Neural cell (in vitro differentiated cells): ENCODE measurements at regions not wholly inside any gene's neighbourhood (a gene's known extent, or its start where the extent isn't known, plus 50 kb on each side); places are given as distances from the start of the nearest gene placed in this dataset.

Experiments used
- H2AFZ ChIP-seq: fragments of 200-600, 300-800 bp; sonication (generic), shearing (Covaris generic); 2 replicates; pipeline ENCODE4 v1.6.0; 2014; ENCODE audit warnings: low read depth, mild to moderate bottlenecking, antibody characterized with exemption, low read length, moderate library complexity
- H3F3A ChIP-seq: fragments of 200-600 bp; shearing (Covaris generic); 2 replicates; pipeline ENCODE4 v1.6.1; 2016; ENCODE audit warnings: mild to moderate bottlenecking, moderate library complexity, mixed read lengths, antibody characterized with exemption, low read length; ENCODE audit not compliant: insufficient read depth, poor library complexity, severe bottlenecking
- H3K27ac ChIP-seq: fragments of 200-600, 300-800 bp; sonication (generic), shearing (Covaris generic); 2 replicates; pipeline ENCODE4 v1.5.1; 2014; ENCODE audit warnings: mild to moderate bottlenecking, low read length, moderate library complexity
- H3K27me3 ChIP-seq: fragments of 300-800, 200-600 bp; sonication (generic), shearing (Covaris generic); 2 replicates; pipeline ENCODE4 v1.6.0; 2014; ENCODE audit warnings: mild to moderate bottlenecking, low read depth, low read length, moderate library complexity; ENCODE audit not compliant: insufficient read depth
- H3K36me3 ChIP-seq: fragments of 300-800, 200-600 bp; sonication (generic), shearing (Covaris generic); 2 replicates; pipeline ENCODE4 v1.5.1; 2014; ENCODE audit warnings: mild to moderate bottlenecking, antibody characterized with exemption, low read length, moderate library complexity; ENCODE audit not compliant: insufficient read depth
- H3K4me2 ChIP-seq: fragments of 300-800, 200-600 bp; sonication (generic), shearing (Covaris generic); 2 replicates; pipeline ENCODE4 v1.6.0; 2014; ENCODE audit warnings: mild to moderate bottlenecking, low read length
- H3K4me3 ChIP-seq: fragments of 300-800, 200-600 bp; sonication (generic), shearing (Covaris generic); 2 replicates; pipeline ENCODE4 v1.5.1; 2014; ENCODE audit warnings: mild to moderate bottlenecking, low read length, moderate library complexity
- H3K79me2 ChIP-seq: fragments of 200-600 bp; shearing (Covaris generic); replicated peaks from 2 replicates; pipeline ENCODE4 v1.6.0; 2014; ENCODE audit warnings: mild to moderate bottlenecking, low read length, moderate library complexity; ENCODE audit not compliant: insufficient read depth
- H3K9ac ChIP-seq: fragments of 300-800, 200-600 bp; sonication (generic), shearing (Covaris generic); 2 replicates; pipeline ENCODE4 v1.6.1; 2016; ENCODE audit warnings: mild to moderate bottlenecking, low read length, mixed read lengths
- H3K9me2 ChIP-seq: fragments of 200-600 bp; shearing (Covaris generic); 2 replicates; pipeline ENCODE4 v1.6.1; 2016; ENCODE audit warnings: mild to moderate bottlenecking, low read length, mixed read lengths; ENCODE audit not compliant: insufficient read depth
- H3K9me3 ChIP-seq: fragments of 200-600, 300-800 bp; sonication (generic), shearing (Covaris generic); 2 replicates; pipeline ENCODE4 v1.6.1; 2016; ENCODE audit warnings: mild to moderate bottlenecking, mixed run types, low read length, moderate library complexity, mixed read lengths
- H4K20me1 ChIP-seq: fragments of 200-600 bp; shearing (Covaris generic); 2 replicates; pipeline ENCODE4 v1.6.1; 2016; ENCODE audit warnings: mild to moderate bottlenecking, mixed run types; ENCODE audit not compliant: insufficient read depth
- EP300 ChIP-seq: fragments of 450-650 bp; conservative IDR thresholded peaks from 2 replicates; pipeline ENCODE4 v1.6.1; 2014; ENCODE audit warnings: antibody characterized with exemption, mild to moderate bottlenecking, moderate library complexity; ENCODE audit not compliant: poor library complexity, severe bottlenecking
- EZH2 ChIP-seq: fragments of 200-600, 300-800 bp; shearing (Covaris generic), sonication (generic); IDR thresholded peaks from 2 replicates; pipeline ENCODE4 v1.6.1; 2014; ENCODE audit warnings: antibody characterized with exemption, low read length, borderline replicate concordance, mild to moderate bottlenecking; ENCODE audit not compliant: insufficient read depth, poor library complexity, severe bottlenecking
- MXI1 ChIP-seq: fragments of 450-650 bp; conservative IDR thresholded peaks from 2 replicates; pipeline ENCODE4 v1.6.1; 2014; ENCODE audit warnings: antibody characterized with exemption, mild to moderate bottlenecking; ENCODE audit not compliant: poor library complexity, severe bottlenecking
- POLR2AphosphoS5 ChIP-seq: IDR thresholded peaks from 2 replicates; pipeline ENCODE4 v1.6.1; 2012
- RAD21 ChIP-seq: fragments of 450-650 bp; conservative IDR thresholded peaks from 2 replicates; pipeline ENCODE4 v1.6.1; 2014; ENCODE audit warnings: antibody characterized with exemption, mild to moderate bottlenecking, moderate library complexity
- SMC3 ChIP-seq: fragments of 450-650 bp; conservative IDR thresholded peaks from 2 replicates; pipeline ENCODE4 v1.6.1; 2014; ENCODE audit warnings: antibody characterized with exemption, mild to moderate bottlenecking, moderate library complexity; ENCODE audit not compliant: poor library complexity
- TAF1 ChIP-seq: IDR thresholded peaks from 2 replicates; pipeline ENCODE4 v1.6.1; 2012; ENCODE audit warnings: low read depth
- TF ChIP-seq, protein P1 (sequence below): fragments of 450-650 bp; IDR thresholded peaks from 2 replicates; pipeline ENCODE4 v1.5.1; 2014; ENCODE audit warnings: antibody characterized with exemption, mild to moderate bottlenecking, moderate library complexity; ENCODE audit not compliant: poor library complexity, severe bottlenecking
- TF ChIP-seq, protein P2 (sequence below): IDR thresholded peaks from 2 replicates; pipeline ENCODE4 v1.6.1; 2012; ENCODE audit warnings: borderline replicate concordance

DNA sequence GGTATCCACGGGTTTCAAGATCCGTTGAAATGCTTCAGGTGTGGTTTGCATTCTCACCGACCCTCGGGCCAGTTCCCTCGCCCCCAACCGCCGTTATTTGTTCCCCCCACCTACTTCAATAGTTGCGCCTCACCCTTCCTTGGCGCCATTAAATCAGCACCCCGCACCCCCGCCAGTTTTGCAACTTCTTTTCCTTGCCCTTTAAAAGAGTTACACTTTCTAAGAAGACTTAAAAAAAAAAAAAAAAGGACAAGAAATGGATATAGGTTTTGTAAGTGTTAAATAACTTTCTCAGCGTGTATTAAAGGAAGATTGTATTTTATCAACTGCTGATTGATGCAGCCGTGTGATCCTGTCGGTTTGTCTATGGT is 87.2 kb downstream of the NR2F2 start:
- no peaks in the 10 kb centered on the region for H3K79me2 ChIP-seq
- H3K9me3 ChIP-seq: no peaks in the 10 kb centered on the region
- H4K20me1 ChIP-seq: no peaks in the 10 kb centered on the region
- no peak overlapping the region for H3K4me2 ChIP-seq
- no peaks in the 10 kb centered on the region for H3K36me3 ChIP-seq
- H3K27ac ChIP-seq: no peak overlapping the region
- no peak overlapping the region for H2AFZ ChIP-seq
- H3K27me3 ChIP-seq: peaks cover 100% of the 10 kb centered on the region
- H3F3A ChIP-seq: no peaks in the 10 kb centered on the region
- no peaks in the 10 kb centered on the region for H3K9me2 ChIP-seq
- no peak overlapping the region for H3K4me3 ChIP-seq
- no peak overlapping the region for H3K9ac ChIP-seq
- TF ChIP-seq MXI1 (no peak), POLR2AphosphoS5 (no peak), EP300 (no peak), TAF1 (no peak), SMC3 (no peak), RAD21 (no peak), EZH2 (no peak)
- TF ChIP-seq, protein P1, sequence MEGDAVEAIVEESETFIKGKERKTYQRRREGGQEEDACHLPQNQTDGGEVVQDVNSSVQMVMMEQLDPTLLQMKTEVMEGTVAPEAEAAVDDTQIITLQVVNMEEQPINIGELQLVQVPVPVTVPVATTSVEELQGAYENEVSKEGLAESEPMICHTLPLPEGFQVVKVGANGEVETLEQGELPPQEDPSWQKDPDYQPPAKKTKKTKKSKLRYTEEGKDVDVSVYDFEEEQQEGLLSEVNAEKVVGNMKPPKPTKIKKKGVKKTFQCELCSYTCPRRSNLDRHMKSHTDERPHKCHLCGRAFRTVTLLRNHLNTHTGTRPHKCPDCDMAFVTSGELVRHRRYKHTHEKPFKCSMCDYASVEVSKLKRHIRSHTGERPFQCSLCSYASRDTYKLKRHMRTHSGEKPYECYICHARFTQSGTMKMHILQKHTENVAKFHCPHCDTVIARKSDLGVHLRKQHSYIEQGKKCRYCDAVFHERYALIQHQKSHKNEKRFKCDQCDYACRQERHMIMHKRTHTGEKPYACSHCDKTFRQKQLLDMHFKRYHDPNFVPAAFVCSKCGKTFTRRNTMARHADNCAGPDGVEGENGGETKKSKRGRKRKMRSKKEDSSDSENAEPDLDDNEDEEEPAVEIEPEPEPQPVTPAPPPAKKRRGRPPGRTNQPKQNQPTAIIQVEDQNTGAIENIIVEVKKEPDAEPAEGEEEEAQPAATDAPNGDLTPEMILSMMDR: no peak
- TF ChIP-seq, protein P2, sequence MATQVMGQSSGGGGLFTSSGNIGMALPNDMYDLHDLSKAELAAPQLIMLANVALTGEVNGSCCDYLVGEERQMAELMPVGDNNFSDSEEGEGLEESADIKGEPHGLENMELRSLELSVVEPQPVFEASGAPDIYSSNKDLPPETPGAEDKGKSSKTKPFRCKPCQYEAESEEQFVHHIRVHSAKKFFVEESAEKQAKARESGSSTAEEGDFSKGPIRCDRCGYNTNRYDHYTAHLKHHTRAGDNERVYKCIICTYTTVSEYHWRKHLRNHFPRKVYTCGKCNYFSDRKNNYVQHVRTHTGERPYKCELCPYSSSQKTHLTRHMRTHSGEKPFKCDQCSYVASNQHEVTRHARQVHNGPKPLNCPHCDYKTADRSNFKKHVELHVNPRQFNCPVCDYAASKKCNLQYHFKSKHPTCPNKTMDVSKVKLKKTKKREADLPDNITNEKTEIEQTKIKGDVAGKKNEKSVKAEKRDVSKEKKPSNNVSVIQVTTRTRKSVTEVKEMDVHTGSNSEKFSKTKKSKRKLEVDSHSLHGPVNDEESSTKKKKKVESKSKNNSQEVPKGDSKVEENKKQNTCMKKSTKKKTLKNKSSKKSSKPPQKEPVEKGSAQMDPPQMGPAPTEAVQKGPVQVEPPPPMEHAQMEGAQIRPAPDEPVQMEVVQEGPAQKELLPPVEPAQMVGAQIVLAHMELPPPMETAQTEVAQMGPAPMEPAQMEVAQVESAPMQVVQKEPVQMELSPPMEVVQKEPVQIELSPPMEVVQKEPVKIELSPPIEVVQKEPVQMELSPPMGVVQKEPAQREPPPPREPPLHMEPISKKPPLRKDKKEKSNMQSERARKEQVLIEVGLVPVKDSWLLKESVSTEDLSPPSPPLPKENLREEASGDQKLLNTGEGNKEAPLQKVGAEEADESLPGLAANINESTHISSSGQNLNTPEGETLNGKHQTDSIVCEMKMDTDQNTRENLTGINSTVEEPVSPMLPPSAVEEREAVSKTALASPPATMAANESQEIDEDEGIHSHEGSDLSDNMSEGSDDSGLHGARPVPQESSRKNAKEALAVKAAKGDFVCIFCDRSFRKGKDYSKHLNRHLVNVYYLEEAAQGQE: no peak

DNA sequence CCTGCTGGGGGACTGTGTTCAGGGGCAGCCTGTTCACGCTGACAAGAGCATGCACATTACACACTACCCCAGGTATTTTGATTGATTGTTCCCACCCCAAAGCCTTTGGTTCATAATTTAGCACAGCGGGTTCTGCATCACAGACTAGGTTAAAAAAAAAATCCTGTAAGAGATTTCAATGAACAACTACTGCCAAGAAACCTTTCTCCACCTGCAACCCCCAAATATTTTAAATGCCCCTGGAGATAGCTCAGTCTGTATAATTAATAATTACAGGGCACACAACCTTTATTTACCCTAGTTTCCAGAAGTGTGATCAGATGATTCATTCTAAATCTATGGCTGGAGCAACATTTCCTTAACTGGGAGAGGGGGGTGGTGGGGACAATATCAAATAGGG is 87.6 kb downstream of the NR2F2 start:
- Histone ChIP-seq H3K4me2 (no peak overlapping the region), H2AFZ (no peak overlapping the region), H3F3A (no peaks in the 10 kb centered on the region), H3K9me2 (no peaks in the 10 kb centered on the region), H3K9me3 (no peaks in the 10 kb centered on the region), H3K36me3 (no peaks in the 10 kb centered on the region), H4K20me1 (no peaks in the 10 kb centered on the region), H3K79me2 (no peaks in the 10 kb centered on the region), H3K4me3 (no peak overlapping the region), H3K27ac (no peak overlapping the region), H3K9ac (no peak overlapping the region), H3K27me3 (peaks cover 100% of the 10 kb centered on the region)
- no peak for TF ChIP-seq POLR2AphosphoS5
- TF ChIP-seq TAF1: no peak
- TF ChIP-seq, protein P2: no peak
- TF ChIP-seq MXI1: no peak
- no peak for TF ChIP-seq EP300
- TF ChIP-seq, protein P1: no peak
- no peak for TF ChIP-seq SMC3
- TF ChIP-seq EZH2: no peak
- TF ChIP-seq RAD21: no peak
